ENCODE measurements at regions not wholly inside any gene's neighbourhood (a gene's known extent, or its start where the extent isn't known, plus 50 kb on each side); places are given as distances from the start of the nearest gene placed in this dataset.

- no peak for DNase-seq (ENCODE audit: low read depth in 2 of 2)
Measured at GRCh38 chr5:124373883-124374282, 372.6 kb downstream of the ZNF608 start.

- no peak for DNase-seq (ENCODE audit: low read depth in 2 of 2)
Measured at GRCh38 chr5:124372457-124372856, 374.0 kb downstream of the ZNF608 start.

- DNase-seq (ENCODE audit: low read depth in 2 of 2): no peak
Measured at GRCh38 chr5:124371111-124371706, 375.2 kb downstream of the ZNF608 start.

- DNase-seq (ENCODE audit: low read depth in 2 of 2): no peak
Measured at GRCh38 chr5:124370601-124371000, 375.8 kb downstream of the ZNF608 start.

- no peak for DNase-seq (ENCODE audit: low read depth in 2 of 2)
Measured at GRCh38 chr5:124365361-124365801, 381.1 kb downstream of the ZNF608 start.

GRCh38 chr5:124355928-124356327 is 390.5 kb downstream of the ZNF608 start:
- no peak for DNase-seq (ENCODE audit: low read depth in 2 of 2)

- no peak for DNase-seq (ENCODE audit: low read depth in 2 of 2)
Measured at GRCh38 chr5:124353016-124353415, 393.4 kb downstream of the ZNF608 start.

GRCh38 chr5:124352312-124352711 is 394.1 kb downstream of the ZNF608 start:
- no peak for DNase-seq (ENCODE audit: low read depth in 2 of 2)

- DNase-seq (ENCODE audit: low read depth in 2 of 2): no peak
Measured at GRCh38 chr5:124349931-124350330, 396.5 kb downstream of the ZNF608 start.

- no peak for DNase-seq (ENCODE audit: low read depth in 2 of 2)
Measured at GRCh38 chr5:124343451-124343867, 403.0 kb downstream of the ZNF608 start.

GRCh38 chr5:124342986-124343385 is 403.5 kb downstream of the ZNF608 start:
- DNase-seq (ENCODE audit: low read depth in 2 of 2): no peak

GRCh38 chr5:124342584-124342983 is 403.9 kb downstream of the ZNF608 start:
- no peak for DNase-seq (ENCODE audit: low read depth in 2 of 2)

- no peak for DNase-seq (ENCODE audit: low read depth in 2 of 2)
Measured at GRCh38 chr5:124342027-124342471, 404.4 kb downstream of the ZNF608 start.

GRCh38 chr5:124341066-124341858 is 405.2 kb downstream of the ZNF608 start:
- no peak for DNase-seq (ENCODE audit: low read depth in 2 of 2)

- no peak for DNase-seq (ENCODE audit: low read depth in 2 of 2)
Measured at GRCh38 chr5:124337996-124338395, 408.4 kb downstream of the ZNF608 start.

GRCh38 chr5:124333298-124333979 is 413.0 kb downstream of the ZNF608 start:
- DNase-seq (ENCODE audit: low read depth in 2 of 2): no peak

GRCh38 chr5:124332273-124332672 is 414.2 kb downstream of the ZNF608 start:
- DNase-seq (ENCODE audit: low read depth in 2 of 2): no peak

- DNase-seq (ENCODE audit: low read depth in 2 of 2): no peak
Measured at GRCh38 chr5:124330595-124331220, 415.7 kb downstream of the ZNF608 start.

GRCh38 chr5:124328201-124328600 is 418.2 kb downstream of the ZNF608 start:
- DNase-seq (ENCODE audit: low read depth in 2 of 2): no peak

- no peak for DNase-seq (ENCODE audit: low read depth in 2 of 2)
Measured at GRCh38 chr5:124318661-124319060, 427.8 kb downstream of the ZNF608 start.

- DNase-seq (ENCODE audit: low read depth in 2 of 2): no peak
Measured at GRCh38 chr5:124317451-124317850, 429.0 kb downstream of the ZNF608 start.

GRCh38 chr5:124315741-124316415 is 430.6 kb downstream of the ZNF608 start:
- no peak for DNase-seq (ENCODE audit: low read depth in 2 of 2)

All from stimulated activated CD8-positive, alpha-beta memory T cell treated with anti-CD3 and anti-CD28 coated beads, Interleukin-15, amount 100 ng/mL, for 48 hours (primary cell).